Colonic mucosa (tissue), 4 donors: ENCODE measurements at regions not wholly inside any gene's neighbourhood (a gene's known extent, or its start where the extent isn't known, plus 50 kb on each side); places are given as distances from the start of the nearest gene placed in this dataset.
A peak's percentile ranks its signal among the peaks of the same experiment; 100 is the strongest.
"Not testable (repeated sequence)": the region's sequence is repeated elsewhere in the genome, so short reads cannot be mapped to it uniquely, and the experiment has no call there.

ENCODE experiments used
- DNase-seq: peaks from one replicate; pipeline ENCODE4 v3.0.0-alpha.2; 2020
- H3K27ac ChIP-seq: fragments of 200-600 bp; one replicate; pipeline ENCODE4 v1.8.0; 2021
- H3K27me3 ChIP-seq: fragments of 200-600 bp; one replicate; pipeline ENCODE4 v1.8.0; 2021
- H3K36me3 ChIP-seq: fragments of 200-600 bp; one replicate; pipeline ENCODE4 v1.8.0; 2021
- H3K4me1 ChIP-seq: fragments of 200-600 bp; one replicate; pipeline ENCODE4 v1.8.0; 2021; ENCODE audit warnings: mild to moderate bottlenecking
- H3K4me3 ChIP-seq: fragments of 200-600 bp; one replicate; pipeline ENCODE4 v1.8.0; 2021
- H3K9ac ChIP-seq, 2 donors: one replicate each; pipeline ENCODE4 v1.7.0; 2013; ENCODE audit warnings: control low read depth in 2 of 2, low read depth in 2 of 2, low read length in 2 of 2
- H3K9me3 ChIP-seq: fragments of 200-600 bp; one replicate; pipeline ENCODE4 v1.8.0; 2021
- CTCF ChIP-seq: fragments of 200-600 bp; IDR thresholded peaks from one replicate; pipeline ENCODE4 v1.8.0; 2022; ENCODE audit warnings: antibody characterized with exemption, mild to moderate bottlenecking
- intact Hi-C: fragments of 100-400 bp; cut with DNase I; formaldehyde crosslinking; loops from one replicate; pipeline ENCODE4 v1.14.1; 2022
- donor health status: healthy.
- donor health status: DM: no; HTN: no; CAD: no.
- donor health status: DM: no; HTN: no; CAD: no.

GRCh38 chr12:25347716-25348592, 97.2 kb upstream of the KRAS start:
- no peak overlapping the region for H3K9ac ChIP-seq
- intact Hi-C loops, result no loop called here
- no peaks in the 10 kb centered on the region for H3K36me3 ChIP-seq
- no peak for DNase-seq
- no peaks in the 10 kb centered on the region for H3K27me3 ChIP-seq
- no peak for TF ChIP-seq CTCF
- no peaks in the 10 kb centered on the region for H3K9me3 ChIP-seq
- H3K4me1 ChIP-seq, result no peaks in the 10 kb centered on the region
- H3K27ac ChIP-seq, result no peak overlapping the region
- no peak overlapping the region for H3K4me3 ChIP-seq

GRCh38 chr12:25341877-25342276, 91.1 kb upstream of the KRAS start:
- H3K4me3 ChIP-seq, H3K27ac ChIP-seq, H3K4me1 ChIP-seq, intact Hi-C loops, H3K36me3 ChIP-seq, H3K9ac ChIP-seq, DNase-seq, H3K27me3 ChIP-seq, H3K9me3 ChIP-seq: not testable (repeated sequence)

- Histone ChIP-seq H3K9ac (no peak overlapping the region), H3K36me3 (no peaks in the 10 kb centered on the region), H3K27me3 (no peaks in the 10 kb centered on the region), H3K4me1 (no peaks in the 10 kb centered on the region), H3K27ac (no peak overlapping the region), H3K9me3 (no peaks in the 10 kb centered on the region), H3K4me3 (no peak overlapping the region)
- DNase-seq, result no peak
- TF ChIP-seq CTCF, result no peak
- intact Hi-C loops, result no loop called here
These were observed 87.2 kb upstream of the KRAS start for GRCh38 chr12:25337916-25338315.

- Histone ChIP-seq H3K27ac (no peak overlapping the region), H3K36me3 (no peaks in the 10 kb centered on the region), H3K4me3 (no peak overlapping the region), H3K9ac (no peak overlapping the region), H3K4me1 (no peaks in the 10 kb centered on the region), H3K9me3 (no peaks in the 10 kb centered on the region), H3K27me3 (no peaks in the 10 kb centered on the region)
- DNase-seq, result no peak
- TF ChIP-seq CTCF, result no peak
- intact Hi-C loops, result no loop called here
These were observed 81.4 kb upstream of the KRAS start for GRCh38 chr12:25332143-25332542.

DNA sequence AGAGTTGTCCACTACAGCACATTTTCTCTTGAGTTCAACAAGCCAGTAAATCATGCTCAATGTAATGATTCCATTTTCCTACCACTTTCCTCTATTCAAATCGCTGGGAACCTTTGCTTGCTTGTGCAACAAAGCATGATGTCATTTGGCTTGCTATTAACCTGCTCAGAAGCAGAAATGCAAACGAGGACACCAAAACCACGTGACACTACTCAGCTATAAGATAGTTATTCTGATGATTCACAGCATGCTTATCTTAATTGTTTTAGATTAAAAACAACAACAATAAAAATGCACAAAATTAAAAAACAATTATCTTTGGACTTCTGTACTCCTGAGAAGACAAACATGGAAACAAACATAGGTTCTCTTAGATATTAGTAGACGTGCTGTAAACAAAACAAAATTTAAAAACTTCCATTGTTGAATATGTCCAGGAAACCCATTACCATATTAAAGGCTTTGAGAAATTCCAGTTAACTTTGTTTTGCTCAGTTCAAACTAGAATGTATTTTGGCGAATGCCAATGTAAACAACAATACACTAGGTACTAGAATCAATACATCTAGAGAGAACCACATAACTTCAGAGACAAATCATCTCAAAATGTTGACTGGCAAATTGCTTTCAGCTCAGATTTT, 77.5 kb upstream of the KRAS start:
- Histone ChIP-seq H3K27ac (no peak overlapping the region), H3K9ac (no peak overlapping the region), H3K36me3 (no peaks in the 10 kb centered on the region), H3K4me3 (no peak overlapping the region), H3K27me3 (no peaks in the 10 kb centered on the region), H3K4me1 (no peaks in the 10 kb centered on the region), H3K9me3 (no peaks in the 10 kb centered on the region)
- TF ChIP-seq CTCF, result no peak
- DNase-seq, result peak; percentile 23
- intact Hi-C loops, result loop anchor here (10.0 kb wide), 1 partner anchor 83 kb away; no protein-coding TSS in a partner anchor

- DNase-seq, result no peak
- Histone ChIP-seq H3K4me3 (no peak overlapping the region), H3K4me1 (no peaks in the 10 kb centered on the region), H3K36me3 (no peaks in the 10 kb centered on the region), H3K27me3 (no peaks in the 10 kb centered on the region), H3K9me3 (no peaks in the 10 kb centered on the region), H3K27ac (no peak overlapping the region), H3K9ac (no peak overlapping the region)
- TF ChIP-seq CTCF, result no peak
- intact Hi-C loops, result loop anchor here (10.0 kb wide), 1 partner anchor 83 kb away; no protein-coding TSS in a partner anchor
These were observed 76.6 kb upstream of the KRAS start for GRCh38 chr12:25327321-25327720.
